ENCODE measurements at regions not wholly inside any gene's neighbourhood (a gene's known extent, or its start where the extent isn't known, plus 50 kb on each side); places are given as distances from the start of the nearest gene placed in this dataset.

- no peak for TF ChIP-seq CTCF (conservative IDR thresholded peaks at IDR 0.05; ENCODE audit: low read length)
- no peak for TF ChIP-seq EZH2phosphoT487 (IDR thresholded peaks at IDR 0.05; ENCODE audit: borderline replicate concordance, low read depth, low read length)
Observed at GRCh38 chr5:141788296-141788970, 89.8 kb downstream of the PCDH1 start.
